ENCODE measurements at regions not wholly inside any gene's neighbourhood (a gene's known extent, or its start where the extent isn't known, plus 50 kb on each side); places are given as distances from the start of the nearest gene placed in this dataset.

DNA sequence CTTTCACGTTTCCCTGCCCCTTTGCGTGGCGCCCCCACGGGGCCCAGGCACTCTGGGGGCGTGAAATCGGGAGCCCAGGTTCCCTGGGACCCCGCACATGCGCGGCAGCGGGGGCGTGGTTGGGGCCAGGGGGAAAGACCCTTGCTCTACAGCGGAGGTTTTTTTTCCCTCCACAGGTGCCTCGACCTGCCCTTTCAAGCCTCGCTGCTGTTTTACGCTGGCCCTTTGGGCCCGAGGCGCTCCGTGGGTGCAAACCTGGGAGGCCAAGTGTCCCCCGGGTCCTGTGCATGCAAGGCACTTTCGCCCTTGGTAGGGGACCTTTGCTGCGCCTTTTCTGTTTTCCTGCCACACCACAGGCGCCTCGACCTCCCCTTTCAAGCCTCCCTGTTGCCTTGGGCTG, 329.8 kb downstream of the ALG10 start:
- Histone ChIP-seq H3K36me3 (no peaks in the 10 kb centered on the region), H3K4me2 (no peak overlapping the region), H2AFZ (replicated peaks) (no peak overlapping the region), H3K4me1 (no peaks in the 10 kb centered on the region), H3F3A (ENCODE audit: low read depth) (no peaks in the 10 kb centered on the region), H3K27ac (no peak overlapping the region), H3K9ac (no peak overlapping the region), H4K20me1 (ENCODE audit: low read depth) (no peaks in the 10 kb centered on the region), H3K4me3 (no peak overlapping the region), H3K27me3 (no peaks in the 10 kb centered on the region), H3K9me3 (ENCODE audit: low read depth) (no peaks in the 10 kb centered on the region), H3K79me2 (ENCODE audit: low read depth) (no peaks in the 10 kb centered on the region)
- H3K27ac Mint-ChIP-seq, result no peak overlapping the region
- H3K27me3 Mint-ChIP-seq (ENCODE audit: insufficient read depth, low read depth), result no peaks in the 10 kb centered on the region
- TF ChIP-seq EZH2 (IDR thresholded peaks at IDR 0.05), result no peak
- TF ChIP-seq EZH2phosphoT487 (IDR thresholded peaks at IDR 0.05), result no peak
- H3K4me1 Mint-ChIP-seq, result no peaks in the 10 kb centered on the region
- no peak overlapping the region for H3K4me3 Mint-ChIP-seq
- H3K9me3 Mint-ChIP-seq, result peaks cover 23% of the 10 kb centered on the region
- no peak for DNase-seq (ENCODE audit: low spot score)
- no peaks in the 10 kb centered on the region for H3K36me3 Mint-ChIP-seq

DNA sequence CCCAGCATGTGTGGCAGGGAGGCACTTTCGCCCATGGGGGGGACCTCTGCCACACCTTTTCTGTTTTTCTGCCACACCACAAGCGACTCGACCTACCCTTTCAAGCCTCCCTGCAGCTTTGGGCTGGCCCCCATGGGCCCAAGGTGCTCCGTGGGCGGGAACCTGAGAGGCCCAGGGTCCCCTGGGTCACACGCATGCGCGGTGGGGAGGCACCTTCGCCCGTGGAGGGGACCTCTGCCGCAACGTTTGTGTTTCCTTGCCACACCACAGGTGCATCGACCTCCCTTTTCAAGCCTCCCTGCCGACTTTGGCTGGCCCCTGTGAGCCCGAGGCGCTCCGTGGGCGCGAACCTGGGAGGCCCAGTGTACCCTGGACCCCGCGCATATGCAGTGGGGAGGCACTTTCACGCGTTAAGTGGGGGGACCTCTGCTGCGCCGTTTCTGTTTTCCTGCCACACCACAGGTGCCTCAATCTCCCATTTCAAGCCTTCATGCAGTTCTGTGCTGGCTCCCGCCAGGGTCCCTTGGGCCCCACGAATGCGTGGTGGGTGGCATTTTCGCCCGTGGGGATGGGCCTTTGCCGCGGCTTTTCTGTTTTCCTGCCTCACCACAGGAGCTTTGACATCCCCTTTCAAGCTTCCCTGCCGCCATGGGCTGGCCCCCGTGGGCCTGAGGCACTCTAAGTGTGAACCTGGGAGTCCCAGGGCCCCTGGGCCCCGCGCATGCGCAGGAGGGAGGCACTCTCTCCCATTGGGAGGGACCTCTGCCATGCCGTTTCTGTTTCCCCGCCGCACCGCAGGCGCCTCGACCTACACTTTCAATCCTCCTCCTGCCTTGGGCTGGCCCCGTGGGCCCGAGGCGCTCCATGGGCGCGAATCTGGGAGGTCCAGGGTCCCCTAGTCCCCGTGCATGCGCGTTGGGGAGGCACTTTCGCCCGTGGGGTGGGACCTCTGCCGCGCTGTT, 332.2 kb downstream of the ALG10 start:
- H3K9me3 Mint-ChIP-seq, result peaks cover 19% of the 10 kb centered on the region

DNA sequence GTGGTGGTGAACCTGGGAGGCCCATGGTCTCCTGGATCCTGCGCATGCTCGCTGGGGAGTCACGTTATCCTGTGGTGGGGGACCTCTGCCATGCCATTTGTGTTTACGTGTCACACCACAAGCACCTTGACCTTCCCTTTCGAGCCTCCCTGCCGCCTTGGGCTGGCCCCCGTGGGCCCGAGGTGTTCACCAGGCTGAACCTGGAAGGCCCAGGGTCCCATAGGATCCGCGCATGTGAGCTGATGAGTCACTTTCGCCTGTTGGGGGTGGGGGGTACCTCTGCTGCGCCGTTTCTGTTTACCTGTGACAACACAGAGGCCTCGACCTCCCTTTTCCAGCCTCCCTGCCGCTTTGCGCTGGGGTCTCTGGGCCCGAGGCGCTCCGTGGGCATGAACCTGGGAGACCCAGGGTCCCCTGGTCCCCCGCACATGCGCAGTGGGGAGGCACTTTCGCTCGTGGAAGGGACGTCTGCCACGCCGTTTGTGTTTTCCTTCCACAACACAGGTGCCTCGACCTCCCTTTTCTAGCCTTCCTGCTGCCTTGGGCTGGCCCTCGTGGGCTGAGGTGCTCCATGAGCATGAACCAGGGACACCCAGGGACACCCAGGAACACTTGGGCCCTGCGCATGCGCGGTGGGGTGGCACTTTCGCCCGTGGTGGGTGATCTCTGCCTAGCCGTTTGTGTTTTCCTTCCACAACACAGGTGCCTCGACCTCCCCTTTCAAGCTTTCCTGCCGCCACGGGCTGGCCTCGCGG, 334.1 kb downstream of the ALG10 start:
- Histone ChIP-seq H3K9ac (no peak overlapping the region), H3K4me2 (no peak overlapping the region), H3K27me3 (no peaks in the 10 kb centered on the region), H3F3A (ENCODE audit: low read depth) (no peaks in the 10 kb centered on the region), H3K9me3 (ENCODE audit: low read depth) (no peaks in the 10 kb centered on the region), H3K36me3 (no peaks in the 10 kb centered on the region), H2AFZ (replicated peaks) (no peak overlapping the region), H3K27ac (no peak overlapping the region), H3K4me3 (no peak overlapping the region), H3K4me1 (no peaks in the 10 kb centered on the region), H3K79me2 (ENCODE audit: low read depth) (no peaks in the 10 kb centered on the region), H4K20me1 (ENCODE audit: low read depth) (no peaks in the 10 kb centered on the region)
- TF ChIP-seq EZH2 (IDR thresholded peaks at IDR 0.05) (no peak), EZH2phosphoT487 (IDR thresholded peaks at IDR 0.05) (no peak)
- TF ChIP-seq, protein P1, sequence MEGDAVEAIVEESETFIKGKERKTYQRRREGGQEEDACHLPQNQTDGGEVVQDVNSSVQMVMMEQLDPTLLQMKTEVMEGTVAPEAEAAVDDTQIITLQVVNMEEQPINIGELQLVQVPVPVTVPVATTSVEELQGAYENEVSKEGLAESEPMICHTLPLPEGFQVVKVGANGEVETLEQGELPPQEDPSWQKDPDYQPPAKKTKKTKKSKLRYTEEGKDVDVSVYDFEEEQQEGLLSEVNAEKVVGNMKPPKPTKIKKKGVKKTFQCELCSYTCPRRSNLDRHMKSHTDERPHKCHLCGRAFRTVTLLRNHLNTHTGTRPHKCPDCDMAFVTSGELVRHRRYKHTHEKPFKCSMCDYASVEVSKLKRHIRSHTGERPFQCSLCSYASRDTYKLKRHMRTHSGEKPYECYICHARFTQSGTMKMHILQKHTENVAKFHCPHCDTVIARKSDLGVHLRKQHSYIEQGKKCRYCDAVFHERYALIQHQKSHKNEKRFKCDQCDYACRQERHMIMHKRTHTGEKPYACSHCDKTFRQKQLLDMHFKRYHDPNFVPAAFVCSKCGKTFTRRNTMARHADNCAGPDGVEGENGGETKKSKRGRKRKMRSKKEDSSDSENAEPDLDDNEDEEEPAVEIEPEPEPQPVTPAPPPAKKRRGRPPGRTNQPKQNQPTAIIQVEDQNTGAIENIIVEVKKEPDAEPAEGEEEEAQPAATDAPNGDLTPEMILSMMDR (IDR thresholded peaks at IDR 0.05), result no peak
- no peaks in the 10 kb centered on the region for H3K36me3 Mint-ChIP-seq
- H3K27ac Mint-ChIP-seq, result no peak overlapping the region
- peaks cover 29% of the 10 kb centered on the region for H3K9me3 Mint-ChIP-seq
- H3K27me3 Mint-ChIP-seq (ENCODE audit: insufficient read depth, low read depth), result peaks cover 5% of the 10 kb centered on the region
- no peaks in the 10 kb centered on the region for H3K4me1 Mint-ChIP-seq
- no peak for DNase-seq (ENCODE audit: low spot score)
- H3K4me3 Mint-ChIP-seq, result no peak overlapping the region

More for the DNA sequence above, 332.2 kb downstream of the ALG10 start:
- Mint-ChIP-seq H3K36me3 (no peaks in the 10 kb centered on the region), H3K27ac (no peak overlapping the region), H3K4me3 (no peak overlapping the region), H3K27me3 (ENCODE audit: insufficient read depth, low read depth) (peaks cover 3% of the 10 kb centered on the region), H3K4me1 (no peaks in the 10 kb centered on the region)
- Histone ChIP-seq H3K4me2 (no peak overlapping the region), H3K79me2 (ENCODE audit: low read depth) (no peaks in the 10 kb centered on the region), H3K36me3 (no peaks in the 10 kb centered on the region), H3K4me3 (no peak overlapping the region), H4K20me1 (ENCODE audit: low read depth) (no peaks in the 10 kb centered on the region), H3K27ac (no peak overlapping the region), H3K9me3 (ENCODE audit: low read depth) (no peaks in the 10 kb centered on the region), H2AFZ (replicated peaks) (no peak overlapping the region), H3F3A (ENCODE audit: low read depth) (no peaks in the 10 kb centered on the region), H3K27me3 (no peaks in the 10 kb centered on the region), H3K4me1 (no peaks in the 10 kb centered on the region), H3K9ac (no peak overlapping the region)
- DNase-seq (ENCODE audit: low spot score), result no peak
- TF ChIP-seq EZH2phosphoT487 (IDR thresholded peaks at IDR 0.05) (no peak), EZH2 (IDR thresholded peaks at IDR 0.05) (no peak)
- TF ChIP-seq, protein P1 (IDR thresholded peaks at IDR 0.05), result no peak
